CD4-positive, alpha-beta T cell treated with Interleukin-1 beta for 1 hour (primary cell): ENCODE measurements at regions not wholly inside any gene's neighbourhood (a gene's known extent, or its start where the extent isn't known, plus 50 kb on each side); places are given as distances from the start of the nearest gene placed in this dataset.
"Not testable (repeated sequence)": the region's sequence is repeated elsewhere in the genome, so short reads cannot be mapped to it uniquely, and the experiment has no call there.

Source experiments
- DNase-seq, 2 donors: peaks; one replicate each; pipeline ENCODE4 v3.0.0-alpha.2; 2020 to 2022

DNA sequence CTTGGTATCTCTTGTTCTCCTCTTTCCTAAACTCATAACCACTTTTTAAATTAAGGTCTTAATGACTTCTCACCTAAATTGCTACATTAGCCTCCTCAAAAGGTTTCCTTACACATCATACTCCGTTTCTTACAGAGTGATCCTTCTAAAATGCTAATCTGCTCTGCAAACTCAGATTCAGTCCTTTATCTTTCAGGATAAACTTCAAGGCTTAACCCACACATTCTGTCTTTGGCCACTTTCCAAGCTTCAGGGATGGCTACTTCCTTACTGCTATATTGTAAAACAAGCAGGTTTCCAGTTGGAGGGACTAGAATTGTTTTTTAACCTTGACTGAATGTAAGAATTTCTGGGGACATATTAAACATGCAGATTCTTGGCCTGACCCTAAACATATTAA, 105.5 kb upstream of the CHD1 start:
- no peak for DNase-seq

GRCh38 chr5:99033014-99033900, 104.5 kb upstream of the CHD1 start:
- DNase-seq: peak in 1 of 2 donors; percentile 33

- DNase-seq: peak; percentile 45 to 48
Measured at GRCh38 chr5:99032234-99033013, 103.6 kb upstream of the CHD1 start.

DNA sequence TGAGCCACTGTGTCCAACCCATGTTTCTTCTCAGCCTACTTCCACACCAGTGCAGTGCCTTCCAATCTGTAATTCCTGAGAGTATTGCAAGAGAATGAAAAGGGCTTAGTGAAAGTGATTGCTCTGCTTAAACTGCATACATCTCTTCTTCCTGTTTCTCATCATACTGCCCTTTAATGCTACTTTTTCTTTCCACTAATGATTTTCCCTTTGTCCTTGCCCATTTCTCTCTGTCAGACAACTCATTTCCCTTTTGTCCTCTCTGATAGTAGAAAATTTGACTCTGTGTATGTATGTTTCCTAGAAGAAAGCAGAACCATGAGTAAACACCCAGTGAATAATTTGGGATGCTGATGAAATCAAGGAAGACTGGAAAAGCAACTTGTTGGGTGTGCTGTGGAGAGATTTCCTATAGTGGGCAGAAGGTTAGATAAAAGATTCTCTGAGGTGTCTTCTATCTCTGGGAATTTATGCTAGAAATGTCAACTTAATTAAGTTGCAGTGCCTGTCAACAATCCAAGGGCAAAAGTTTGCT, 102.2 kb upstream of the CHD1 start:
- no peak for DNase-seq

- no peak for DNase-seq
Measured at GRCh38 chr5:99029172-99029571, 100.4 kb upstream of the CHD1 start.

DNA sequence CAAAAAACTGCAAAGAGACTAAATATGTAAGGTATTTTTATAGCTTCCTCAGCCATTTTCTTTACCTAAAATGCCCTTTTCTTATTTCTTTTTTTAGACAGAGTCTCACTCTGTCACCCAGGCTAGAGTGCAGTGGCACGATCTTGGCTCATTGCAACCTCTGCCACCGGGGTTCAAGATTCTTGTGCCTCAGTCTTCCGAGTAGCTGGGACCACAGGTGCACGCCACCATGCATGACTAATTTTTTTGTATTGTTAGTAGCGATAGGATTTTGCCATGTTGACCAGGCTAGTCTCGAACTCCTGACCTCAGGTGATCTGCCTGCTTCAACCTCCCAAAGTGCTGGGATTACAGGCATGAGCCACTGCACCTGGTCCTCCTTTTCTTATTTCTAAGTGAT, 99.4 kb upstream of the CHD1 start:
- DNase-seq: not testable (repeated sequence)

DNA sequence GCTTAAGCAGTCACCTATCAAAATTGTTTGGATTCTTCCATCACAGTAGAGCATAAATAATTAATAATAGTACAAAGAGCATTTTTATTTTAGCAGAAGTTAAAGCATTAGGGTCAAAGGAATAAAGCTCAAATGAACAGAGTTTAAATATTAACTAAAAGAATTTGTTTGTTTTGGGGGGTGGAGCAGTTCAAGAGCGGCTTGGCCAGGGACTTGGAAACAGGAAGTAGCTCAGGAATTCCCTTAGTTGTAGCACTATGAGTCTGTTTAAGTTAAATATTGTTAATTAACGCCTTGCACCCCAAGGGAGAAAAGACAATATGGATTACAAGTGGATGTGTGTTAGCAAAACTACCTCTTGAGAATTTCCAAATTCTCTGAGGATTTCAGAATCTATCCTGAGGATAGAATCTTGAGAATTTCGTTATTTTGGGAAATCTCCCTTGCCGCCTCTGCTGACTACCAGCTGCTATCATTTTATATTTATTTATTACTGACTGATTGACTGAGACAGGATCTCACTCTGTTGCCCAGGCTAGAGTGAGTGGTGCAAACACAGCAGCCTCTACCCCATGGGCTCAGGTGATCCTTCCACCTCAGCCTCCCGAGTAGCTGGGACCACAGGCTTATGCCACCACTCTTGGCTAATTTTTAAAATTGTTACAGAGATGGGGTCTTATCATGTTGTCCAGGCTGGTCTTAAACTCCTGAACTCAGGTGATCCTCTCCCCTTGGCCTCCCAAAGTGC, 96.7 kb upstream of the CHD1 start:
- no peak for DNase-seq

DNA sequence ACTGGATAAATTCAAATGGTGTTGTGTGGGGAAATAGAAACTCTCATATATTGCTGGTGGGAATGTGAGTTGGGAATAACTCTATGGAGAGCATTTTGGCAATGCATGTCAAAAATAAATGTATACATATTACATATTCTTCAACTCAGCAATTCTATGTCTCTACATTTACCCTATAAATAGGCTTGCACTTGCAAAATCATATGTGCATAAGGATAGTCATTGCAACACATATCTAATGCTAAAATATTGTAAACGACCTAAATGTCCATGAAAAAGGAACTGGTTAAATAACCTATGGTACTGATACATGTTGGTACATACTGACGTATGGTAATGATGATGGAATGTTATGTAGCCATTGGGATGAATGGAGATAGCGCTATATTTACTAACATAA, 94.5 kb upstream of the CHD1 start:
- DNase-seq: no peak

DNA sequence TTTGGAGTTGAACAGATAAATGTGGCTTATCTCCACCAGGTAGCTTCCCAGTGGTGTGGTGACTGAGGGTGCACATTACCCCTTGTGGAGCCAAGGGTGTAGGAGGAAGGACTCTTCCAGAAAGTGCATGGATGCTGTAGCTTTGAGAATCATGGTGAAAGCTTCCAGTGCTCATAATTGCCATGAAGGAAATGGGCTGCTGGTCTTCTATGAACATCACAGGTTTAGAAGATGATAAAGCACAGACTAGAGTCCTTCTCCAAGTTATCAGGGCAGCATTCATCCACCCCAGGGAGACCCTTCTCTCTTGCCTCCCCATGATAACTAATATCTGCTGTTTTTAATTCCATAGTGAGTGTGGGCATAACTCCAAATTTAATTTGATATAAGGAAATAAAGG, 93.4 kb upstream of the CHD1 start:
- no peak for DNase-seq

DNA sequence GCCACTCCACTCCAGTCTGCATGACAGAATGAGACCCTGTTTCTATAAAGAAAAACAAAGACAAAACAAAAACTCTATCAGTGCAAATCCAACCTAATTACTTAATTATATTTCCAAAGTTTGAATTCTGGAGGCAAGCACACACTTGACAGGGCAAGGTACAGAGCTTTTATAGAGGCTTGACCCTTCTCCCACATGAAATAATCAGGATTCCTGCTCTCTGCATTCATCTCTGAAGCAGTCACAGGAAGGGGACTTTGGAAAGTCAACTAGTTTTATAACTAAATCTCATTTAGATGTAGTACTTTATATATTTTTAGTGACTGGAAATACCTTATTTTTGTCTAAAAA, 91.9 kb upstream of the CHD1 start:
- no peak for DNase-seq

GRCh38 chr5:99019812-99020697, 91.2 kb upstream of the CHD1 start:
- DNase-seq: no peak

DNA sequence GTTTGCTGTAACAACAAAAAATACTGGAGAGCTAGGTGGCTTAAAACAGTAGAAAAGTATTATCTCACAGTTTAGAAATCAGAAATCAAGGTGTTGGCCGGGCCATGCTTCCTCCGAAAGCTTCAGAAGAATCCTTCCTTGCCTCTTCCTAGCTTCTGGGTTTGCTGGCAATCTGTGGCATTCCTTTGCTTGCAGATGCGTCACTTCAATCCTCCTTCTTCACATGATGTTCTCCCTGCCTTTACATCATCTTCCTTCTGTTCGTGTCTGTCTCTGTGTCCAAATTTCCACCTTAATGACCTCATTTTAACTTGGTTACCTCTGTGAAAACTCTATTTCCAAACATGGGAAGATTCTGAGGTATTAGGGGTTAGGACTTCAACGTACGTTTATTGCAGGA, 90.4 kb upstream of the CHD1 start:
- no peak for DNase-seq

DNA sequence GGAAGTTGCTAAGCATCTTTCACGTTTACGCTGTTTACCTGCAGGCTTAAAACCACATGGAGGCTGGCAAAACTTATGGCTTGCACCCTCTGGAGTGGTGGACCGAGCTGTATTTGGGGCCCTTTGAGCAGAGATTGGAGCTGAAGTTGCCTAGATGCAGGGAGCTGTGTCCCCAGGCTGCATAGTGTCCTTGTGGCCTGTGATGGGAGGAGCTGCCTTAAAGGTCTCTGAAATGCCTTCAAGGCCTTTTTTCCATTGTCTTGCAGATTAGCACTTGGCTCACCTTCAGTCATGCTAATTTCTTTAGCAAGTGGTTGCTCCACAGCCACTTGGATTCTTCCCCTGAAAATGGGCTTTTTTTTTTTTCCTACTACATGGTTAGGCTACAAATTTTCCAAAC, 81.5 kb upstream of the CHD1 start:
- DNase-seq: no peak

- not testable (repeated sequence) for DNase-seq
Measured at GRCh38 chr5:99008009-99008408, 79.2 kb upstream of the CHD1 start.

- no peak for DNase-seq
Measured at GRCh38 chr5:99005506-99005905, 76.7 kb upstream of the CHD1 start.

GRCh38 chr5:99004960-99005359, 76.2 kb upstream of the CHD1 start:
- peak; percentile 35 to 49 for DNase-seq

- DNase-seq: no peak
Measured at GRCh38 chr5:99000876-99001275, 72.1 kb upstream of the CHD1 start.

DNA sequence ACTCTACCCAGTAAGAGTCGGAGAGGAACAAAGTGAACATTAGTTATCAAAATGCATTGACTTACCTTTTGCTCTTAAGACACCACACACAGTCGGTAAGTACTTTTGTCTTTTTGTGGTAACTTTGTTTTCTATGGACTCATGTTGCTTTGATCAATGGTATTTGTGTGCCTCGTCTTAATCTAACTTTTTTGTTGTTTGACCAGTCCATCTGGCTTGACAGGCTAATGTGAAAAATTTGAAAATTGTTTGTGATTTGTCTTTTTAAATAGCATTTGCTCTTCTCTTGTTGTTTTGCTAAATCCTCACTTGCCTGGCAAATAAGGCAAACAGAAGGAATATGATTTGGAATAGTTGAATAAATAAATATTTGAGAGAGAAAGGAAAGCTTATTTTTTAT, 71.4 kb upstream of the CHD1 start:
- no peak for DNase-seq

DNA sequence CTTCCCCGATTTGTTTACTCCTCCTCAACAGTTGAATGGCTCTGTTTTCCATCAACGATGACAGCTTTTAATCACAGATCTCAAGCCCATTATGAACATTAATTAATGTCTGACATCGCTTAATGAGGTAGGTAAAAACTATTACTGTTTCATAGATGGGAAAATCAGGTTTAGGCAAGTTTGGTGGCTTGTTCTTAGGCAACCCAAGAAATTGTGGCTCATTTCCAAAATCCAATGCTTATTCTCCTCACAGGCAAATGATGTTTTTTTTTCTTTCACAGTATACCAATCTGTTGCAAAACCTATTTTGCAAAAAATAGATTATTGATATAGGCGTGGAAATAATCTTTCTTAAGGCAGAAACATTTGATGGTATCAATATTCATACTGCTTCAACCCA, 70.8 kb upstream of the CHD1 start:
- no peak for DNase-seq

DNA sequence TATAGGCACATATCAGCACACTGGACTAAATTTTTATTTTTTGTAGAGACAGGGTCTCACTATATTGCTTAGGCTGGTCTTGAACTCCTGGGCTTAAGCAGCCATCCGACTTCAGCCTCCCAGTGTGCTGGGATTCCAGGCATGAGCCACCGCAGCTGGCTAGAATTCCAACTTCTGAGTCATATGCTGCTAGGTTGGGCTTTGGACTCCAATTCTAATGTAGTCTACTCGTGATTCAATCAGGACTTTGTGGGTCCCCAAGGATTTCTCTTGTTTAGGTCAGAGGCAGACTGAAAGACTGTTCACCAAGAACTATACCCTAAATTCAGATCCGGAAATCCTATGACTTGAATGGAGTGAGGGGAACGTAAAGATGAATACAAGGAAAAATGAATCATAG, 68.2 kb upstream of the CHD1 start:
- DNase-seq: no peak

DNA sequence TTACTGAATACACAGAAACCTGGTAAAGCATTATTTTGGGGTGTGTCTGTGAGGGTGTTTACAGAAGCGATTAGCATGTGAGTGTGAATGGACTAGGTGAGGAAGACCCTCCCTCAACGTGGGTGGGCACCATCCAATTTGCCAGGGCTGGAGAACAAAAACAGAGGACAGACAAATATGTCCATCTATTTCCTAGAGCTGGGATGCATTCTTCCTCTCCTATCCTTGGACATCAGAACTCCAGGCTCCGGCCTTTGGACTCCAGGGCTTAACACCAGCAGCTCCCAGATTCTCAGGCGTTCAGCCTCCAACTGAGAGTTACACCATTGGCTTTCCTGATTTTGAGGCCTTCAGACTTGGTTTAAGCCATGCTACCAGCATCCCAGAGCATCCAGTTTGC, 65.8 kb upstream of the CHD1 start:
- no peak for DNase-seq

- no peak for DNase-seq
Measured at GRCh38 chr5:98993512-98993911, 64.7 kb upstream of the CHD1 start.
